NT2/D1 (cell line): ENCODE measurements at regions not wholly inside any gene's neighbourhood (a gene's known extent, or its start where the extent isn't known, plus 50 kb on each side); places are given as distances from the start of the nearest gene placed in this dataset.

Source experiments
- SUZ12 ChIP-seq: IDR thresholded peaks from 2 replicates; pipeline ENCODE4 v1.6.1; 2011; ENCODE audit not compliant: insufficient read length, insufficient read depth; ENCODE audit errors: extremely low read depth
- YY1 ChIP-seq: IDR thresholded peaks from 2 replicates; pipeline ENCODE4 v1.6.1; 2011; ENCODE audit not compliant: insufficient read length, insufficient read depth
- ZNF274 ChIP-seq: IDR thresholded peaks from 2 replicates; pipeline ENCODE4 v1.6.1; 2011; ENCODE audit warnings: mild to moderate bottlenecking, low read depth, low read length

- TF ChIP-seq YY1 (no peak), ZNF274 (no peak), SUZ12 (no peak)
Measured at GRCh38 chr19:30102239-30102638, 160.2 kb downstream of the URI1 start.
